A673 (cell line): ENCODE measurements at regions not wholly inside any gene's neighbourhood (a gene's known extent, or its start where the extent isn't known, plus 50 kb on each side); places are given as distances from the start of the nearest gene placed in this dataset.

Source experiments
- BruUV-seq: library from RNA; stranded (reverse); fragments of 400-500 nt; replicated peaks from 2 replicates; lab custom pipeline; 2021; lab: Mats Ljungman, UMichigan
- CTCF ChIA-PET: fragments of 300-600 bp; sonication (Branson Sonifier 250); formaldehyde crosslinking; loops from one replicate; lab custom pipeline; 2022; ENCODE audit warnings: antibody characterized with exemption; lab: Charles Lee
- POLR2A ChIA-PET: fragments of 300-600 bp; sonication (Branson Sonifier 250); formaldehyde crosslinking; loops from one replicate; lab custom pipeline; 2022; ENCODE audit warnings: antibody characterized with exemption; ENCODE audit not compliant: low non-redundant PET; lab: Charles Lee
- DNase-seq: peaks from one replicate; pipeline ENCODE4 v3.0.0-alpha.2; 2015; ENCODE audit warnings: low spot score
- H3K27ac ChIP-seq: fragments of 200-600 bp; sonication (generic); 2 replicates; pipeline ENCODE4 v1.5.1; 2016; ENCODE audit warnings: mixed run types, low read depth, mild to moderate bottlenecking, mixed read lengths, antibody characterized with exemption, low read length; ENCODE audit not compliant: poor library complexity, severe bottlenecking
- H3K27me3 ChIP-seq: fragments of 200-600 bp; sonication (generic); replicated peaks from 2 replicates; pipeline ENCODE4 v1.6.1; 2017; ENCODE audit warnings: mixed run types, low read depth, mild to moderate bottlenecking, mixed read lengths, antibody characterized with exemption, low read length; ENCODE audit not compliant: insufficient read depth, poor library complexity
- H3K36me3 ChIP-seq: fragments of 200-600 bp; sonication (generic); 2 replicates; pipeline ENCODE4 v1.6.1; 2016; ENCODE audit warnings: mixed run types, mild to moderate bottlenecking, mixed read lengths, antibody characterized with exemption, low read length; ENCODE audit not compliant: insufficient read depth, poor library complexity, severe bottlenecking
- H3K4me1 ChIP-seq: fragments of 200-600 bp; sonication (generic); 2 replicates; pipeline ENCODE4 v1.6.1; 2017; ENCODE audit warnings: mixed run types, mild to moderate bottlenecking, mixed read lengths, antibody characterized with exemption, low read length; ENCODE audit not compliant: insufficient read depth, poor library complexity, severe bottlenecking
- H3K4me3 ChIP-seq: fragments of 200-600 bp; sonication (generic); 2 replicates; pipeline ENCODE4 v1.5.1; 2016; ENCODE audit warnings: low read depth, mixed run types, mild to moderate bottlenecking, mixed read lengths, low read length; ENCODE audit not compliant: poor library complexity, severe bottlenecking
- H3K9me3 ChIP-seq: fragments of 200-600 bp; sonication (generic); 2 replicates; pipeline ENCODE4 v1.6.1; 2016; ENCODE audit warnings: mixed run types, low read depth, mild to moderate bottlenecking, mixed read lengths, antibody characterized with exemption, low read length; ENCODE audit not compliant: poor library complexity, severe bottlenecking
- CTCF ChIP-seq: fragments of 300-800, 200-600 bp; sonication (generic); conservative IDR thresholded peaks from 2 replicates; pipeline ENCODE4 v1.5.1; 2017; ENCODE audit warnings: low read depth, mild to moderate bottlenecking, antibody characterized with exemption, low read length, moderate library complexity, mixed read lengths
- EZH2 ChIP-seq: fragments of 200-600 bp; sonication (generic); IDR thresholded peaks from 2 replicates; pipeline ENCODE4 v1.6.1; 2017; ENCODE audit warnings: borderline replicate concordance, low read depth, mild to moderate bottlenecking, mixed read lengths, antibody characterized with exemption, low read length; ENCODE audit not compliant: poor library complexity, severe bottlenecking
- intact Hi-C: fragments of 100-400 bp; cut with micrococcal nuclease; formaldehyde crosslinking; loops from one replicate; pipeline ENCODE4 v1.10.0; 2022; ENCODE audit not compliant: unreplicated experiment

- POLR2A ChIA-PET: no interaction called here
- CTCF ChIA-PET: no interaction called here
- no TSS peak for BruUV-seq
These were observed 1027.0 kb downstream of the STIM2 start for GRCh38 chr4:27887646-27888045.

GRCh38 chr4:27888505-27888904 is 1027.9 kb downstream of the STIM2 start:
- TF ChIP-seq EZH2 (no peak), CTCF (no peak)
- Histone ChIP-seq H3K4me1 (no peaks in the 10 kb centered on the region), H3K27me3 (no peaks in the 10 kb centered on the region), H3K9me3 (no peaks in the 10 kb centered on the region), H3K36me3 (no peaks in the 10 kb centered on the region), H3K27ac (no peak overlapping the region), H3K4me3 (no peak overlapping the region)
- intact Hi-C loops: no loop called here
- BruUV-seq: no TSS peak
- POLR2A ChIA-PET: no interaction called here
- CTCF ChIA-PET: no interaction called here
- DNase-seq: no peak

More at GRCh38 chr4:27887646-27888045, 1027.0 kb downstream of the STIM2 start:
- no peaks in the 10 kb centered on the region for H3K4me1 ChIP-seq
- no peak for DNase-seq
- no peak for TF ChIP-seq EZH2
- TF ChIP-seq CTCF: no peak
- H3K27me3 ChIP-seq: no peaks in the 10 kb centered on the region
- no peak overlapping the region for H3K27ac ChIP-seq
- no peak overlapping the region for H3K4me3 ChIP-seq
- no peaks in the 10 kb centered on the region for H3K36me3 ChIP-seq
- intact Hi-C loops: no loop called here
- no peaks in the 10 kb centered on the region for H3K9me3 ChIP-seq

- Histone ChIP-seq H3K4me3 (no peak overlapping the region), H3K9me3 (no peaks in the 10 kb centered on the region), H3K36me3 (no peaks in the 10 kb centered on the region), H3K4me1 (no peaks in the 10 kb centered on the region), H3K27ac (no peak overlapping the region), H3K27me3 (no peaks in the 10 kb centered on the region)
- TF ChIP-seq EZH2 (no peak), CTCF (no peak)
- DNase-seq: no peak
- intact Hi-C loops: no loop called here
- ChIA-PET POLR2A (no interaction called here), CTCF (no interaction called here)
- no TSS peak for BruUV-seq
These were observed 1034.3 kb downstream of the STIM2 start for GRCh38 chr4:27894951-27895350.
